HUES64 (cell line): ENCODE measurements at regions not wholly inside any gene's neighbourhood (a gene's known extent, or its start where the extent isn't known, plus 50 kb on each side); places are given as distances from the start of the nearest gene placed in this dataset.

Experiments used
- H3K27ac ChIP-seq: 2 replicates; pipeline ENCODE4 v1.7.0; 2013; ENCODE audit warnings: low read depth, low read length, inconsistent platforms
- H3K27me3 ChIP-seq: 2 replicates; pipeline ENCODE4 v1.6.1; 2013; ENCODE audit warnings: mild to moderate bottlenecking, low read length; ENCODE audit not compliant: insufficient read depth
- H3K36me3 ChIP-seq: 2 replicates; pipeline ENCODE4 v1.6.1; 2013; ENCODE audit warnings: mild to moderate bottlenecking, low read length; ENCODE audit not compliant: insufficient read depth
- H3K4me1 ChIP-seq: 2 replicates; pipeline ENCODE4 v1.6.1; 2013; ENCODE audit warnings: mild to moderate bottlenecking, low read length, moderate library complexity; ENCODE audit not compliant: insufficient read depth
- H3K4me3 ChIP-seq: 2 replicates; pipeline ENCODE4 v1.5.1; 2013; ENCODE audit warnings: mild to moderate bottlenecking, low read length, moderate library complexity
- H3K9ac ChIP-seq: 2 replicates; pipeline ENCODE4 v1.6.1; 2013; ENCODE audit warnings: mild to moderate bottlenecking, low read depth, low read length
- H3K9me3 ChIP-seq: 2 replicates; pipeline ENCODE4 v1.6.1; 2013; ENCODE audit warnings: low read depth, low read length; ENCODE audit not compliant: insufficient read depth
- WGBS: fragments of 150-250, 120-280 bp; methylation state at CpG from one replicate; pipeline ENCODE4 v1.1.7; 2013; ENCODE audit warnings: missing lambda C conversion rate; 5-methylcytosine and 5-hydroxymethylcytosine counted together

GRCh38 chr4:153109296-153109849 lies 94.9 kb upstream of the TRIM2 start:
- no peak overlapping the region for H3K9ac ChIP-seq
- H3K27ac ChIP-seq: no peak overlapping the region
- WGBS: 97% methylated on average over 3 of the region's 3 CpGs
- H3K4me3 ChIP-seq: no peak overlapping the region
- no peaks in the 10 kb centered on the region for H3K36me3 ChIP-seq
- H3K4me1 ChIP-seq: no peaks in the 10 kb centered on the region
- no peaks in the 10 kb centered on the region for H3K27me3 ChIP-seq
- H3K9me3 ChIP-seq: no peaks in the 10 kb centered on the region

GRCh38 chr4:153110739-153111138 lies 93.5 kb upstream of the TRIM2 start:
- Histone ChIP-seq H3K27me3 (no peaks in the 10 kb centered on the region), H3K4me1 (0 out of 2 replicates have a peak, but pooled peaks cover 2% of the 10 kb centered on the region), H3K9me3 (no peaks in the 10 kb centered on the region), H3K4me3 (no peak overlapping the region), H3K9ac (no peak overlapping the region), H3K27ac (no peak overlapping the region), H3K36me3 (no peaks in the 10 kb centered on the region)
- 89% methylated on average over 6 of the region's 6 CpGs for WGBS

GRCh38 chr4:153111426-153112040 lies 92.7 kb upstream of the TRIM2 start:
- WGBS: 97% methylated on average over 9 of the region's 10 CpGs
- Histone ChIP-seq H3K27ac (no peak overlapping the region), H3K9ac (no peak overlapping the region), H3K27me3 (no peaks in the 10 kb centered on the region), H3K4me1 (0 out of 2 replicates have a peak, but pooled peaks cover 5% of the 10 kb centered on the region), H3K36me3 (no peaks in the 10 kb centered on the region), H3K4me3 (no peak overlapping the region), H3K9me3 (no peaks in the 10 kb centered on the region)

GRCh38 chr4:153112041-153112441 lies 92.2 kb upstream of the TRIM2 start:
- Histone ChIP-seq H3K27ac (no peak overlapping the region), H3K4me1 (0 out of 2 replicates have a peak, but pooled peaks cover 5% of the 10 kb centered on the region), H3K4me3 (no peak overlapping the region), H3K9me3 (no peaks in the 10 kb centered on the region), H3K9ac (no peak overlapping the region), H3K36me3 (no peaks in the 10 kb centered on the region), H3K27me3 (no peaks in the 10 kb centered on the region)
- WGBS: 95% methylated on average over 10 of the region's 10 CpGs

- H3K27ac ChIP-seq: no peak overlapping the region
- 93% methylated on average over 8 of the region's 8 CpGs for WGBS
- 0 out of 2 replicates have a peak, but pooled peaks cover 5% of the 10 kb centered on the region for H3K4me1 ChIP-seq
These were observed 91.0 kb upstream of the TRIM2 start for GRCh38 chr4:153113061-153113837.

GRCh38 chr4:153113838-153114105 lies 90.5 kb upstream of the TRIM2 start:
- Histone ChIP-seq H3K4me1 (0 out of 2 replicates have a peak, but pooled peaks cover 5% of the 10 kb centered on the region), H3K4me3 (no peak overlapping the region), H3K27me3 (no peaks in the 10 kb centered on the region), H3K36me3 (no peaks in the 10 kb centered on the region), H3K9ac (no peak overlapping the region), H3K27ac (no peak overlapping the region), H3K9me3 (no peaks in the 10 kb centered on the region)
- 85% methylated on average over 5 of the region's 5 CpGs for WGBS

More at GRCh38 chr4:153113061-153113837, 91.0 kb upstream of the TRIM2 start:
- H3K9ac ChIP-seq: no peak overlapping the region
- H3K4me3 ChIP-seq: no peak overlapping the region
- H3K36me3 ChIP-seq: no peaks in the 10 kb centered on the region
- no peaks in the 10 kb centered on the region for H3K27me3 ChIP-seq
- no peaks in the 10 kb centered on the region for H3K9me3 ChIP-seq

GRCh38 chr4:153114771-153115321 lies 89.4 kb upstream of the TRIM2 start:
- H3K36me3 ChIP-seq: no peaks in the 10 kb centered on the region
- H3K27ac ChIP-seq: no peak overlapping the region
- H3K27me3 ChIP-seq: no peaks in the 10 kb centered on the region
- H3K4me1 ChIP-seq: 0 out of 2 replicates have a peak, but pooled peaks cover 5% of the 10 kb centered on the region
- WGBS: 89% methylated on average over 11 of the region's 11 CpGs
- no peaks in the 10 kb centered on the region for H3K9me3 ChIP-seq
- no peak overlapping the region for H3K4me3 ChIP-seq
- H3K9ac ChIP-seq: no peak overlapping the region

GRCh38 chr4:153115322-153116290 lies 88.6 kb upstream of the TRIM2 start:
- WGBS: 85% methylated on average over 13 of the region's 13 CpGs
- 0 out of 2 replicates have a peak, but pooled peaks cover 5% of the 10 kb centered on the region for H3K4me1 ChIP-seq

GRCh38 chr4:153116291-153116680 lies 88.0 kb upstream of the TRIM2 start:
- Histone ChIP-seq H3K27me3 (no peaks in the 10 kb centered on the region), H3K9me3 (no peaks in the 10 kb centered on the region), H3K9ac (no peak overlapping the region), H3K27ac (no peak overlapping the region), H3K4me1 (0 out of 2 replicates have a peak, but pooled peaks cover 5% of the 10 kb centered on the region), H3K4me3 (no peak overlapping the region), H3K36me3 (no peaks in the 10 kb centered on the region)
- WGBS: 92% methylated on average over 3 of the region's 3 CpGs

More at GRCh38 chr4:153115322-153116290, 88.6 kb upstream of the TRIM2 start:
- Histone ChIP-seq H3K27me3 (no peaks in the 10 kb centered on the region), H3K9me3 (no peaks in the 10 kb centered on the region), H3K9ac (no peak overlapping the region), H3K36me3 (no peaks in the 10 kb centered on the region), H3K27ac (no peak overlapping the region), H3K4me3 (no peak overlapping the region)

- WGBS: 92% methylated on average over 1 of the region's 1 CpG
- Histone ChIP-seq H3K9ac (no peak overlapping the region), H3K27me3 (no peaks in the 10 kb centered on the region), H3K4me1 (0 out of 2 replicates have a peak, but pooled peaks cover 5% of the 10 kb centered on the region), H3K36me3 (no peaks in the 10 kb centered on the region), H3K4me3 (no peak overlapping the region), H3K27ac (no peak overlapping the region), H3K9me3 (no peaks in the 10 kb centered on the region)
These were observed 87.4 kb upstream of the TRIM2 start for GRCh38 chr4:153116801-153117200.
